ENCODE measurements at regions not wholly inside any gene's neighbourhood (a gene's known extent, or its start where the extent isn't known, plus 50 kb on each side); places are given as distances from the start of the nearest gene placed in this dataset.

DNA sequence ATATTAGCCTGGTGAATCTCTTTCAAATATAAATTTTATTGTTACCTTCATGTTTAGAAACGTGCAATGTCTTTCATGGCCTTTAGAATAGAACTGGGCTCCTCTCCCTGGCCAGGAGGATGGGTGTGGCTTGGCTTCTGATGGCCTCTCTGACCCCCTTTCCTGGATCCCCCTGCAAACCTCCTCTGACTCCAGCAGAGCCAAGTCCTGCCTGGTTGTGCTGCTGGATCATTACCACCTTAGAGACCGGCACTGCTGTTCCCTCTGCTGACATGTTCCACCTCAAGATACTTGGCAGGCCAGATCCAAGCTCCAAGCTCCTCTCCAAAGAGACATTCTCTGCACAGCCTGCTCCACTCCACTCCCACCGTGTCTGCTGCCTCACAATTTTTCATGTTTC is 823.8 kb upstream of the HS6ST1 start:
- TF ChIP-seq, protein P1, sequence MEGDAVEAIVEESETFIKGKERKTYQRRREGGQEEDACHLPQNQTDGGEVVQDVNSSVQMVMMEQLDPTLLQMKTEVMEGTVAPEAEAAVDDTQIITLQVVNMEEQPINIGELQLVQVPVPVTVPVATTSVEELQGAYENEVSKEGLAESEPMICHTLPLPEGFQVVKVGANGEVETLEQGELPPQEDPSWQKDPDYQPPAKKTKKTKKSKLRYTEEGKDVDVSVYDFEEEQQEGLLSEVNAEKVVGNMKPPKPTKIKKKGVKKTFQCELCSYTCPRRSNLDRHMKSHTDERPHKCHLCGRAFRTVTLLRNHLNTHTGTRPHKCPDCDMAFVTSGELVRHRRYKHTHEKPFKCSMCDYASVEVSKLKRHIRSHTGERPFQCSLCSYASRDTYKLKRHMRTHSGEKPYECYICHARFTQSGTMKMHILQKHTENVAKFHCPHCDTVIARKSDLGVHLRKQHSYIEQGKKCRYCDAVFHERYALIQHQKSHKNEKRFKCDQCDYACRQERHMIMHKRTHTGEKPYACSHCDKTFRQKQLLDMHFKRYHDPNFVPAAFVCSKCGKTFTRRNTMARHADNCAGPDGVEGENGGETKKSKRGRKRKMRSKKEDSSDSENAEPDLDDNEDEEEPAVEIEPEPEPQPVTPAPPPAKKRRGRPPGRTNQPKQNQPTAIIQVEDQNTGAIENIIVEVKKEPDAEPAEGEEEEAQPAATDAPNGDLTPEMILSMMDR (IDR thresholded peaks at IDR 0.05) = no peak
- TF ChIP-seq POLR2A (IDR thresholded peaks at IDR 0.05) = no peak
